IMR-90 (cell line): ENCODE measurements at regions not wholly inside any gene's neighbourhood (a gene's known extent, or its start where the extent isn't known, plus 50 kb on each side); places are given as distances from the start of the nearest gene placed in this dataset.

ENCODE experiments used
- ATAC-seq: fragments of 200-7000 bp; cut with Tn5 transposase; 2 replicates; pipeline ENCODE4 v1.9.1; 2020; ENCODE audit warnings: low read depth, mild to moderate bottlenecking, moderate library complexity
- BruUV-seq: library from RNA; stranded (reverse); fragments of 400-500 nt; replicated peaks from 2 replicates; lab custom pipeline; 2021; lab: Mats Ljungman, UMichigan
- CTCF ChIA-PET: fragments of 300-600 bp; formaldehyde crosslinking; extraction: SDS; loops from one replicate; lab custom pipeline; 2021; ENCODE audit warnings: antibody characterized with exemption; lab: Yijun Ruan, JAX
- POLR2A ChIA-PET: fragments of 300-600 bp; sonication (Branson Sonifier 250); formaldehyde crosslinking; loops from one replicate; lab custom pipeline; 2022; ENCODE audit warnings: antibody characterized with exemption; ENCODE audit not compliant: unreplicated experiment; lab: Charles Lee
- DNase-seq: peaks from one replicate; pipeline ENCODE4 v3.0.0; 2013
- H2AFZ ChIP-seq: replicated peaks from 2 replicates; pipeline ENCODE3; 2013; ENCODE audit warnings: low read length, mild to moderate bottlenecking; ENCODE audit not compliant: poor library complexity
- H2AK5ac ChIP-seq: 2 replicates; pipeline ENCODE4 v1.6.1; 2013; ENCODE audit warnings: low read depth, low read length, inconsistent platforms
- H2AK9ac ChIP-seq: replicated peaks from 2 replicates; pipeline ENCODE3; 2013; ENCODE audit warnings: mild to moderate bottlenecking, low read depth, low read length, moderate library complexity; ENCODE audit not compliant: poor library complexity
- H2BK120ac ChIP-seq: 2 replicates; pipeline ENCODE4 v1.6.1; 2013; ENCODE audit warnings: low read depth, low read length, inconsistent platforms
- H2BK15ac ChIP-seq: 3 replicates; pipeline ENCODE4 v1.6.1; 2013; ENCODE audit warnings: low read depth, low read length, inconsistent platforms
- H2BK20ac ChIP-seq: 2 replicates; pipeline ENCODE4 v1.6.1; 2013; ENCODE audit warnings: low read depth, mild to moderate bottlenecking, inconsistent platforms, low read length, moderate library complexity
- H2BK5ac ChIP-seq: 2 replicates; pipeline ENCODE4 v1.6.1; 2013; ENCODE audit warnings: mild to moderate bottlenecking, low read depth, low read length, inconsistent platforms; ENCODE audit not compliant: poor library complexity, severe bottlenecking
- H3K14ac ChIP-seq: replicated peaks from 2 replicates; pipeline ENCODE4 v1.6.1; 2013; ENCODE audit warnings: low read depth, low read length, inconsistent platforms
- H3K18ac ChIP-seq: 2 replicates; pipeline ENCODE4 v1.6.1; 2013; ENCODE audit warnings: low read depth, low read length, control low read depth
- H3K23ac ChIP-seq: 2 replicates; pipeline ENCODE4 v1.6.1; 2013; ENCODE audit warnings: low read depth, low read length, inconsistent platforms
- H3K27ac ChIP-seq: 2 replicates; pipeline ENCODE4 v1.5.1; 2013; ENCODE audit warnings: mild to moderate bottlenecking, control low read depth, low read length; ENCODE audit not compliant: insufficient read depth
- H3K27me3 ChIP-seq: 2 replicates; pipeline ENCODE4 v1.6.1; 2013; ENCODE audit warnings: low read length; ENCODE audit not compliant: control insufficient read depth, insufficient read depth
- H3K36me3 ChIP-seq: 2 replicates; pipeline ENCODE4 v1.6.1; 2013; ENCODE audit warnings: low read length, mixed read lengths; ENCODE audit not compliant: control insufficient read depth, insufficient read depth
- H3K4ac ChIP-seq: 2 replicates; pipeline ENCODE4 v1.6.1; 2013; ENCODE audit warnings: low read depth, low read length, inconsistent platforms
- H3K4me1 ChIP-seq: 2 replicates; pipeline ENCODE4 v1.6.1; 2013; ENCODE audit warnings: low read length, mixed read lengths; ENCODE audit not compliant: control insufficient read depth, insufficient read depth
- H3K4me2 ChIP-seq: 2 replicates; pipeline ENCODE4 v1.6.1; 2013; ENCODE audit warnings: low read depth, mild to moderate bottlenecking, control low read depth, low read length, moderate library complexity
- H3K4me3 ChIP-seq: 2 replicates; pipeline ENCODE4 v1.5.1; 2013; ENCODE audit warnings: low read depth, mild to moderate bottlenecking, control low read depth, low read length, moderate library complexity; ENCODE audit not compliant: insufficient read depth
- H3K56ac ChIP-seq: 2 replicates; pipeline ENCODE4 v1.6.1; 2013; ENCODE audit warnings: low read length, inconsistent platforms; ENCODE audit not compliant: insufficient read depth; ENCODE audit errors: extremely low read depth
- H3K79me1 ChIP-seq, 2 experiments: 2 replicates each; pipeline ENCODE4 v1.6.1; 2013; ENCODE audit warnings: low read length in 2 of 2, inconsistent platforms in 1 of 2, low read depth in 1 of 2
- H3K9ac ChIP-seq: 2 replicates; pipeline ENCODE4 v1.6.1; 2013; ENCODE audit warnings: low read depth, low read length, control low read depth
- H3K9me1 ChIP-seq: 2 replicates; pipeline ENCODE4 v1.6.1; 2013; ENCODE audit warnings: low read length, inconsistent platforms; ENCODE audit not compliant: insufficient read depth
- H3K9me3 ChIP-seq: 2 replicates; pipeline ENCODE4 v1.6.1; 2013; ENCODE audit warnings: low read length; ENCODE audit not compliant: control insufficient read depth, insufficient read depth
- H4K20me1 ChIP-seq: 2 replicates; pipeline ENCODE4 v1.6.1; 2013; ENCODE audit warnings: low read length, inconsistent platforms; ENCODE audit not compliant: insufficient read depth
- H4K5ac ChIP-seq: 2 replicates; pipeline ENCODE4 v1.6.1; 2013; ENCODE audit warnings: mild to moderate bottlenecking, low read depth, low read length, control low read depth
- H4K8ac ChIP-seq, 2 experiments: 2 replicates each; pipeline ENCODE4 v1.6.1; 2013; ENCODE audit warnings: low read depth in 2 of 2, low read length in 2 of 2, control low read depth in 1 of 2, inconsistent platforms in 1 of 2
- H4K91ac ChIP-seq: 2 replicates; pipeline ENCODE4 v1.6.1; 2013; ENCODE audit warnings: low read depth, low read length, inconsistent platforms; ENCODE audit not compliant: insufficient read depth
- MAZ ChIP-seq: IDR thresholded peaks from 2 replicates; pipeline ENCODE4 v1.6.1; 2012; ENCODE audit warnings: low read depth, mild to moderate bottlenecking, low read length, improper control_type of control experiment, moderate library complexity, borderline replicate concordance
- RCOR1 ChIP-seq: IDR thresholded peaks from 2 replicates; pipeline ENCODE4 v1.6.1; 2012; ENCODE audit warnings: mild to moderate bottlenecking, low read length, improper control_type of control experiment; ENCODE audit not compliant: insufficient replicate concordance
- SMC3 ChIP-seq: fragments of 150-350 bp; IDR thresholded peaks from 2 replicates; pipeline ENCODE4 v1.6.1; 2016; ENCODE audit warnings: low read depth, mild to moderate bottlenecking, antibody characterized with exemption, low read length, moderate library complexity
- WGBS, 2 experiments: methylation state at CpG; one replicate each; pipeline versions ENCODE4 v1.1.5 to v1.1.7; 2013; ENCODE audit warnings: missing lambda C conversion rate in 2 of 2; ENCODE audit not compliant: insufficient read length in 1 of 2; ENCODE audit errors: extremely low coverage in 2 of 2; 5-methylcytosine and 5-hydroxymethylcytosine counted together
- dilution Hi-C: fragments of 300-500 bp; cut with HindIII; formaldehyde crosslinking; loops from one replicate; pipeline ENCODE4 v1.14.3; 2018; ENCODE audit warnings: low sequenced_read_pairs; ENCODE audit not compliant: unreplicated experiment
- in situ Hi-C: fragments of 300-500 bp; cut with MboI; formaldehyde crosslinking; loops from 3 replicates; pipeline ENCODE4 v1.14.3; 2019; ENCODE audit warnings: low sequenced_read_pairs, inconsistent platforms, mixed read lengths
- intact Hi-C: fragments of 100-400 bp; cut with micrococcal nuclease; formaldehyde crosslinking; loops from 2 replicates; pipeline ENCODE4 v1.10.0; 2022
- TF ChIP-seq, protein P1 (sequence below): fragments of 150-350 bp; IDR thresholded peaks from 2 replicates; pipeline ENCODE4 v1.6.1; 2016; ENCODE audit warnings: low read depth, mild to moderate bottlenecking, low read length, moderate library complexity, borderline replicate concordance
- TF ChIP-seq, protein P2 (sequence below): fragments of 150-350 bp; IDR thresholded peaks from 2 replicates; pipeline ENCODE4 v1.6.1; 2017; ENCODE audit warnings: mild to moderate bottlenecking, antibody characterized with exemption, low read length, low read depth

DNA sequence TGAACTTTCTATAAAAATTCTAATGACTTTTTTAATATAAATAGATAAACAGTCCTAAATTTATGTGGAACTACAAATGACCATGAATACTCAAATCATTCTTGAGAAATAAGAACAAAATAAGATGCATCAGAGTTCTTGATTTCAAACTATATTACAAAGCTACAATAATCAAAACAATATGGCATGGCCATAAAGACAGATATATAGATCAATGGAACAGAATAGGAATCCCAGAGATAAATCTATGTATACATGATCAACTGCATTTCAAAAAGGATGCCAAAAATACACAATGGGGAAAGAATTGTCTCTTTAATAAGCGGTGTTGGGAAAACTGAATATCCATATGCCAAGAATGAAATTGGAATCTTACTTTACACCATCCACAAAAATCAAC, 98.4 kb upstream of the IL15 start:
- Histone ChIP-seq H3K9me1 (no peaks in the 10 kb centered on the region), H2AFZ (no peak overlapping the region), H3K23ac (no peak overlapping the region), H3K56ac (no peak overlapping the region), H2AK5ac (no peak overlapping the region), H3K14ac (no peak overlapping the region), H4K8ac (no peak overlapping the region), H3K36me3 (no peaks in the 10 kb centered on the region), H3K18ac (no peak overlapping the region), H3K9me3 (peaks cover 3% of the 10 kb centered on the region; the same call in 1 of the 2 replicates), H3K79me1 (no peaks in the 10 kb centered on the region), H4K20me1 (no peaks in the 10 kb centered on the region), H3K4me1 (peaks cover 2% of the 10 kb centered on the region; the same call in 1 of the 2 replicates), H2BK120ac (no peak overlapping the region), H3K9ac (no peak overlapping the region), H3K4me2 (no peak overlapping the region), H3K27me3 (no peaks in the 10 kb centered on the region), H4K5ac (no peak overlapping the region), H4K91ac (no peak overlapping the region), H3K4ac (no peak overlapping the region), H2BK20ac (no peak overlapping the region), H3K4me3 (no peak overlapping the region), H2BK5ac (no peak overlapping the region), H2BK15ac (no peak overlapping the region), H3K27ac (no peak overlapping the region), H2AK9ac (no peak overlapping the region)
- in situ Hi-C loops, result no loop called here
- CTCF ChIA-PET, result no interaction called here
- no CpG with 5 or more reads among the region's 1 CpG for whole genome bisulfite sequencing, 2 experiments
- TF ChIP-seq, protein P1, sequence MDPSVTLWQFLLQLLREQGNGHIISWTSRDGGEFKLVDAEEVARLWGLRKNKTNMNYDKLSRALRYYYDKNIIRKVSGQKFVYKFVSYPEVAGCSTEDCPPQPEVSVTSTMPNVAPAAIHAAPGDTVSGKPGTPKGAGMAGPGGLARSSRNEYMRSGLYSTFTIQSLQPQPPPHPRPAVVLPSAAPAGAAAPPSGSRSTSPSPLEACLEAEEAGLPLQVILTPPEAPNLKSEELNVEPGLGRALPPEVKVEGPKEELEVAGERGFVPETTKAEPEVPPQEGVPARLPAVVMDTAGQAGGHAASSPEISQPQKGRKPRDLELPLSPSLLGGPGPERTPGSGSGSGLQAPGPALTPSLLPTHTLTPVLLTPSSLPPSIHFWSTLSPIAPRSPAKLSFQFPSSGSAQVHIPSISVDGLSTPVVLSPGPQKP, result no peak
- TF ChIP-seq SMC3, result no peak
- no peak for TF ChIP-seq MAZ
- TF ChIP-seq RCOR1, result no peak
- TF ChIP-seq, protein P2, sequence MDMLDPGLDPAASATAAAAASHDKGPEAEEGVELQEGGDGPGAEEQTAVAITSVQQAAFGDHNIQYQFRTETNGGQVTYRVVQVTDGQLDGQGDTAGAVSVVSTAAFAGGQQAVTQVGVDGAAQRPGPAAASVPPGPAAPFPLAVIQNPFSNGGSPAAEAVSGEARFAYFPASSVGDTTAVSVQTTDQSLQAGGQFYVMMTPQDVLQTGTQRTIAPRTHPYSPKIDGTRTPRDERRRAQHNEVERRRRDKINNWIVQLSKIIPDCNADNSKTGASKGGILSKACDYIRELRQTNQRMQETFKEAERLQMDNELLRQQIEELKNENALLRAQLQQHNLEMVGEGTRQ, result no peak
- ATAC-seq (no peak), DNase-seq (no peak)
- POLR2A ChIA-PET, result no interaction called here
- BruUV-seq, result no TSS peak
- dilution Hi-C loops, result no loop called here
- intact Hi-C loops, result no loop called here
